Sigmoid colon (tissue), 3 donors: ENCODE measurements at regions not wholly inside any gene's neighbourhood (a gene's known extent, or its start where the extent isn't known, plus 50 kb on each side); places are given as distances from the start of the nearest gene placed in this dataset.

ENCODE experiments used
- CTCF ChIP-seq, 4 experiments: fragments of 450-650 bp in 3 of 4; fragments of 200-600 bp in 1 of 4; IDR thresholded peaks; one replicate each; pipeline ENCODE4 v1.5.1; 2016 to 2019; ENCODE audit warnings: antibody characterized with exemption in 4 of 4, mild to moderate bottlenecking in 3 of 4, moderate library complexity in 2 of 4
- POLR2A ChIP-seq, 2 donors: fragments of 450-650 bp; IDR thresholded peaks; one replicate each; pipeline ENCODE4 v1.6.1; 2016; ENCODE audit warnings: antibody characterized with exemption in 2 of 2, mild to moderate bottlenecking in 2 of 2, moderate library complexity in 2 of 2

GRCh38 chr17:79457889-79458288 is 153.0 kb downstream of the RBFOX3 start:
- TF ChIP-seq POLR2A (IDR thresholded peaks at IDR 0.05): no peak
- no peak for TF ChIP-seq CTCF (IDR thresholded peaks at IDR 0.05)
